LNCaP clone FGC (cell line): ENCODE measurements at regions not wholly inside any gene's neighbourhood (a gene's known extent, or its start where the extent isn't known, plus 50 kb on each side); places are given as distances from the start of the nearest gene placed in this dataset.

Experiments
- DNase-seq: peaks from one replicate; pipeline ENCODE4 v3.0.0-alpha.2; 2011; ENCODE audit warnings: low read depth
- H3K4me3 ChIP-seq: 2 replicates; pipeline ENCODE4 v1.5.1; 2011; ENCODE audit warnings: mild to moderate bottlenecking, low read depth, low read length, control low read depth
- TF ChIP-seq, protein P1 (sequence below): IDR thresholded peaks from 2 replicates; pipeline ENCODE4 v1.5.1; 2012; ENCODE audit warnings: mild to moderate bottlenecking; ENCODE audit not compliant: control insufficient read depth, insufficient read depth; ENCODE audit errors: extremely low read depth

DNA sequence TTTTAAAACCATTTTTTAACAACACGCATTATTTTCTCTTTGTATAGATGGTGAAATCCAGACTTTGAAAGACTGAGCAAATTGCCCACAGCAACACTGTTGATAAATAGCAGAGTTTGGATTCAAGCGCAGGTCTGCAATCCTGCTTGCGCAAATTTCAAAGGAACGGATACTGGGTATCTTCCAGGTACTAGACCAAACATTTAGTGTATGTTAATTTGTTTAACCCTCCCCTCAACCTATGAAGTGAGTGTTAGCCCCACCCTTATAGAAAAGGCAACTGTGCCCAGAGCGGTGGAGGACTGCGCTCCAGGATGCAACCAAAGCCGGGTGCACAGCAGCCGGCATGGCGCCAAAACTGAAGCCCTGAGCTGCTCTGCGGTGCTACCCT is 103.8 kb downstream of the CPN2 start:
- TF ChIP-seq, protein P1, sequence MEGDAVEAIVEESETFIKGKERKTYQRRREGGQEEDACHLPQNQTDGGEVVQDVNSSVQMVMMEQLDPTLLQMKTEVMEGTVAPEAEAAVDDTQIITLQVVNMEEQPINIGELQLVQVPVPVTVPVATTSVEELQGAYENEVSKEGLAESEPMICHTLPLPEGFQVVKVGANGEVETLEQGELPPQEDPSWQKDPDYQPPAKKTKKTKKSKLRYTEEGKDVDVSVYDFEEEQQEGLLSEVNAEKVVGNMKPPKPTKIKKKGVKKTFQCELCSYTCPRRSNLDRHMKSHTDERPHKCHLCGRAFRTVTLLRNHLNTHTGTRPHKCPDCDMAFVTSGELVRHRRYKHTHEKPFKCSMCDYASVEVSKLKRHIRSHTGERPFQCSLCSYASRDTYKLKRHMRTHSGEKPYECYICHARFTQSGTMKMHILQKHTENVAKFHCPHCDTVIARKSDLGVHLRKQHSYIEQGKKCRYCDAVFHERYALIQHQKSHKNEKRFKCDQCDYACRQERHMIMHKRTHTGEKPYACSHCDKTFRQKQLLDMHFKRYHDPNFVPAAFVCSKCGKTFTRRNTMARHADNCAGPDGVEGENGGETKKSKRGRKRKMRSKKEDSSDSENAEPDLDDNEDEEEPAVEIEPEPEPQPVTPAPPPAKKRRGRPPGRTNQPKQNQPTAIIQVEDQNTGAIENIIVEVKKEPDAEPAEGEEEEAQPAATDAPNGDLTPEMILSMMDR: no peak
- no peak for DNase-seq

DNA sequence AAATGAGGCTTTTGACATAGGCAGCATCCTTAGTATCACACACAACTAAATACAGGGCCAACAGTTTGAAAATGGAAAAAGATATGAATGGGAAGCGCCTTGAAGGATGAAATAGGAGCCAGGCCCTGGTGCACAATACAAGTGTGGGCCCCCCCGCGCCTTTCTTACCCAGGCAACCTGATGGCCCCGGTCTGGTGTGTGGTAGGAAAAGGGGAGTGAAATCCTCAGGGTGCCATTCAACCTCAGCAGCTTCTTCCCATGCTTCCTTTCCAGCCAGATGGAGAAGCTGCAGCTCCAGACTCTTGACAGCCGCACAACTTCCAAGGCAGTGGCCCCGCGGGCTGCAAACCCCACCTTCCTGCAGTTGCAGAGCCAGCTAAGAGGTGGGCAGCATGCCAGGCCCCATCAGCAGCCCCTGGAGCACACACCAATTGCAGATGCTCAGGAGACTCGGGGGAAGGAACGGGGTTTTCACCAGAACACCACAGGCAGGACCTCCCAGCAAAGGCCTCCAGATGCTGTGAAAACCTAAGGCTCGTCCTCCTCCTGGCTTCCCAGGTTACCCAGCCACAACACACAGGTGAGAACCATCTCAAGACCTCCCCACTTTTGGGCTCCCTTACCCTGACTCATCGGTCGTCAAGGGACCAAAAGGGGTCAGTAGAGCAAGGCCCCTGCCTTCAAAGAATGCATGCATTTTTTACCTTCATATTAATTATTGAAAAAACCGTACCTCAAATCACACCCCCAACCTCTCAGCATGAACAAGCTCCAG is 101.6 kb downstream of the CPN2 start:
- no peak overlapping the region for H3K4me3 ChIP-seq
- no peak for DNase-seq
- TF ChIP-seq, protein P1: no peak

More for the DNA sequence above, 103.8 kb downstream of the CPN2 start:
- H3K4me3 ChIP-seq: no peak overlapping the region

DNA sequence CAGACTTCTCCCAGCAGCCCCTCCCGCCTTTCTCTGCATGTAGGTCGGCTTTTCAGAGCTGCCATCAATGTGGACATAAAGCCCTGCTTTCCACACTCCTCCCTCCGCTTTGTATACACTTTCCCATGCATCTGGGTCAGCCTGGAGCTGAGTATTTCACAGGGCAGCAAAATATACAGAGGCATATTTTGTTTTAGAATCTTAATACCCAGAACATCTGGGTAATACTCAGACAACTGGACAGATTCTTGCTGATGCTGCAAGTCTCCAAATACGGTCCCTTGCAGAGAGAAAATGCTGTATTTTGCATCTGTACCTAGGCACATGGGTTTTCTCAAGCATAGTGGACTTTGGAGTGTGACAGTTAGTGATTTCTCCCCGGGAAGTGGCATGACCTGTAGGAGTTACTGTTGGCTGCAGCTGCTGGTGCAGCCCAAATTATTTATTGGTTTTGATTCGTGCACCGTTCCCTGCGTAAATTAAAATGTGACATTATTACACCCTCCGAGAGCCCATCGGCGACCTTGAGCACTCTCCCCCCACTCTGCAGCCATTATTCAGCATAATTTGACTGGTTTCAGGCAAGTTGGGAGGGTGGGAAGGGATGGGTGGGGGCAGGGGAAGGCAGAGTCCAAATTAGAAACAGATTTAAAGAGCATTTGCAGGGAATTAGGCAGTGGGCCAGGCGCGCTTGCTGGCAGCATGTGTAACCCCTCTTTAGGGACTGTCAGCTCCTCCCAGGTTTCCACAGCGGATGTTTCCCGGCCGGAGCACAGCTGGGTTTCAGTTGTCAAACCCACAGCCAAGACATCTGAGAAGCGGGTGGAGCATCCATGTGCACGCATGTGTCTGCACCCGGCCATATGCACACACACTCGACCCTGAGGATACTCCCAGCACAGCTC is 100.8 kb downstream of the CPN2 start:
- TF ChIP-seq, protein P1: no peak
- no peak overlapping the region for H3K4me3 ChIP-seq
- no peak for DNase-seq

DNA sequence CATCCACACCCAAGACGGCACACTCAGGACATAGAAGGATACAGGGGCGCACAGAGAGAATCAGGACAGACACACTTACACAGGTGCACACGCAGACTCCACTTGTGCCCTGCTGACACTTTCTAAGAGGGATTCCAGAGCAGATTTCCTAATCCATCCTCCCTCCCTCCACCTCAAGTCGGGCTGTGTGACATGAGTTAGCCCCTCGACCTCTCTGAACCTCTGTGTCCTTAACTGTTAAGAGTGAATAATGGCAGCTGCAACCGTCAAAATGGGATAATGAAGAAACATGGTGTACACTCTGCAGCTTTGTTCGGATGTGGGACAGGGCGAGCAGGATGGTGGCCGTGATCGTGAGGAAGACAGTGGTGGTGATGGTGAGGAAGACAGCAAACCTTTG is 100.1 kb downstream of the CPN2 start:
- DNase-seq: no peak
- TF ChIP-seq, protein P1: no peak
- H3K4me3 ChIP-seq: no peak overlapping the region

DNA sequence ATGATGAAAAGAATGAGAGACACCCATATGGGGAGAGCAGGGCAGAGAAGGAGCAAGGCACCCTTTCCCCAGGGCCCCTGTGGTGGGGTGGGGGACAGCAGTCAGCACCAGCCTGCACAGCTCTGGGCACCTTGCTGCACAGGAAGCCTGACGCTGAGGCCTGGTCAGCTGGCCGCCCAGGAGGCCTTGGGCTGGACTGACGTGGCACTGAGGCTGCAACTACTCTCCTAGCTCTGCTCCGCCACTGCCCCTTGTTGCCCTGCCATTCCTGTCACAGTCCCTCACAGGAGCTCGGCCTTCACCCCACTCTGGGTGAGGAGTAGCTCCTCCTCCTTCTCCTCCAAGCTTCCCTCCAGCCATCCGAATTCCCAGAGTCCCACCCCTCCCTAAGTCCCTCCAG is 99.7 kb downstream of the CPN2 start:
- TF ChIP-seq, protein P1: no peak
- DNase-seq: no peak
- H3K4me3 ChIP-seq: no peak overlapping the region

DNA sequence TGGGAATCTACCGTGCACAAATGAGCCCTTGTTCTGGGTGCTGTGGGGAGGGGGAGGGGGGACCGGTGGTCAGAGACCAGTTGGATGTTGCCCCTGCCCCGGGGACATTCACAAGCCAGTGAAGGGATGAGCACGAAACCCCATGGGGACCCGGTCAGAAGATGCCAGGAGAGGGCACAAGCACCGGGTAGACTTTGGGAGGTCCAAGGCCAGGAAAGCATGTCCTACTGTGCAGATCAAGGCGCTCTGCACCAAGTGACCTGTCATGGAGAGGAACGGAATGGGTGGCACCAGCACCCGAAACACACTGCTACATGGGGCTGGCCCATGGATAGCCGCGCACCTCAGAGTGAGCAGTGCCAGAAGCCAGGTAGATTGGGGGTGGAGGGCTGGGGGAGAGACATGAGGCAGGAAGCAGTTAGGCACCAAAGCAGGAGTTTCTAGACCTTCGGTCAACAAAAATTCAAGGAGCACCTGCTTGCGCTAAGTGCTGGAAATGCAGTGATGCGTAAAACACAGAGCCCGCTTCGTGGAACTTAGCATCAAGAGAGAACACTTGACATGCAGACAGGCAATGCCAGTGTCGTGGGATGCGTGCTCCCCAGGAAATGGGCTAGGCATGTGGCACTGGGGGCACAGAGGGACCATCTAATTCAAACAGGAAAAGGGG is 99.1 kb downstream of the CPN2 start:
- TF ChIP-seq, protein P1: no peak
- DNase-seq: no peak

More for the DNA sequence above, 99.1 kb downstream of the CPN2 start:
- H3K4me3 ChIP-seq: no peak overlapping the region
